ENCODE measurements at regions not wholly inside any gene's neighbourhood (a gene's known extent, or its start where the extent isn't known, plus 50 kb on each side); places are given as distances from the start of the nearest gene placed in this dataset.

GRCh38 chr12:46558677-46559076, 186.1 kb upstream of the SLC38A2 start:
- TF ChIP-seq ZFX (IDR thresholded peaks at IDR 0.05; ENCODE audit: borderline replicate concordance) = no peak
- no peak for TF ChIP-seq CTCF (IDR thresholded peaks at IDR 0.05)
- no peak overlapping the region for H3K27ac ChIP-seq

- TF ChIP-seq ZFX (IDR thresholded peaks at IDR 0.05; ENCODE audit: borderline replicate concordance) = no peak
- TF ChIP-seq CTCF (IDR thresholded peaks at IDR 0.05) = no peak
- no peak overlapping the region for H3K27ac ChIP-seq
Observed at GRCh38 chr12:46557539-46558373, 185.2 kb upstream of the SLC38A2 start.

GRCh38 chr12:46556819-46557524, 184.4 kb upstream of the SLC38A2 start:
- no peak for TF ChIP-seq ZFX (IDR thresholded peaks at IDR 0.05; ENCODE audit: borderline replicate concordance)
- no peak for TF ChIP-seq CTCF (IDR thresholded peaks at IDR 0.05)
- no peak overlapping the region for H3K27ac ChIP-seq

GRCh38 chr12:46556105-46556559, 183.6 kb upstream of the SLC38A2 start:
- no peak overlapping the region for H3K27ac ChIP-seq
- TF ChIP-seq CTCF (IDR thresholded peaks at IDR 0.05) (no peak), ZFX (IDR thresholded peaks at IDR 0.05; ENCODE audit: borderline replicate concordance) (no peak)

GRCh38 chr12:46555406-46555852, 182.9 kb upstream of the SLC38A2 start:
- no peak overlapping the region for H3K27ac ChIP-seq
- TF ChIP-seq CTCF (IDR thresholded peaks at IDR 0.05) = no peak
- no peak for TF ChIP-seq ZFX (IDR thresholded peaks at IDR 0.05; ENCODE audit: borderline replicate concordance)

GRCh38 chr12:46554460-46554859, 181.9 kb upstream of the SLC38A2 start:
- H3K27ac ChIP-seq = no peak overlapping the region
- TF ChIP-seq ZFX (IDR thresholded peaks at IDR 0.05; ENCODE audit: borderline replicate concordance) (no peak), CTCF (IDR thresholded peaks at IDR 0.05) (no peak)

- TF ChIP-seq ZFX (IDR thresholded peaks at IDR 0.05; ENCODE audit: borderline replicate concordance) = no peak
- TF ChIP-seq CTCF (IDR thresholded peaks at IDR 0.05) = no peak
- no peak overlapping the region for H3K27ac ChIP-seq
Observed at GRCh38 chr12:46553911-46554310, 181.3 kb upstream of the SLC38A2 start.
